ENCODE measurements at regions not wholly inside any gene's neighbourhood (a gene's known extent, or its start where the extent isn't known, plus 50 kb on each side); places are given as distances from the start of the nearest gene placed in this dataset.

- TF ChIP-seq CTCF (IDR thresholded peaks at IDR 0.05; ENCODE audit: low read depth, low read length, poor library complexity, severe bottlenecking) (no peak), EZH2phosphoT487 (IDR thresholded peaks at IDR 0.05; ENCODE audit: borderline replicate concordance, low read length) (no peak)
Observed at GRCh38 chr5:29231154-29231553, 1962.3 kb upstream of the CDH6 start.
